C4-2B (cell line): ENCODE measurements at regions not wholly inside any gene's neighbourhood (a gene's known extent, or its start where the extent isn't known, plus 50 kb on each side); places are given as distances from the start of the nearest gene placed in this dataset.

Source experiments
- H3K27ac ChIP-seq: fragments of 450-650 bp; 2 replicates; pipeline ENCODE4 v1.5.1; 2017
- ZFX ChIP-seq: fragments of 450-650 bp; IDR thresholded peaks from 2 replicates; pipeline ENCODE4 v1.6.1; 2017
- TF ChIP-seq, protein P1 (sequence below): fragments of 450-650 bp; conservative IDR thresholded peaks from 2 replicates; pipeline ENCODE4 v1.5.1; 2017; ENCODE audit warnings: mild to moderate bottlenecking

DNA sequence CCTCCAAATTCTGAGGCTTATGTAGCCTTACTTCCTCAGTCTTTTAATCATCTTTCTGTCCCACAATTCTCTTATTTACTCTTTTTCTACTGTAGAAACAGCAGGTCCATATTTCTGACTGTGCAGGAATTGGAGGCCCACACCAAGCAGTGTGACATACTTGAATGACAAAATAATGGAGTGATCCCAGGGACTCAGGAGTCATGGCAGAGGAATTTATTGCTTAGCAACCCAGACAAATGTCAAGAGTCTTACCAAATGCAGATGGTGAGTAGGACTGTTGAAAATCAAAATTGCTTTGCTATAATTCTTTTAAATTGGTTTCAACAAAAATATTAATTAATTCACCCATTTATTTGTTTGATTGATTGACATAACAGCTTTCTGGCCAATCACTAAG, 59.9 kb downstream of the HTR1B start:
- H3K27ac ChIP-seq: no peak overlapping the region
- no peak for TF ChIP-seq ZFX
- TF ChIP-seq, protein P1, sequence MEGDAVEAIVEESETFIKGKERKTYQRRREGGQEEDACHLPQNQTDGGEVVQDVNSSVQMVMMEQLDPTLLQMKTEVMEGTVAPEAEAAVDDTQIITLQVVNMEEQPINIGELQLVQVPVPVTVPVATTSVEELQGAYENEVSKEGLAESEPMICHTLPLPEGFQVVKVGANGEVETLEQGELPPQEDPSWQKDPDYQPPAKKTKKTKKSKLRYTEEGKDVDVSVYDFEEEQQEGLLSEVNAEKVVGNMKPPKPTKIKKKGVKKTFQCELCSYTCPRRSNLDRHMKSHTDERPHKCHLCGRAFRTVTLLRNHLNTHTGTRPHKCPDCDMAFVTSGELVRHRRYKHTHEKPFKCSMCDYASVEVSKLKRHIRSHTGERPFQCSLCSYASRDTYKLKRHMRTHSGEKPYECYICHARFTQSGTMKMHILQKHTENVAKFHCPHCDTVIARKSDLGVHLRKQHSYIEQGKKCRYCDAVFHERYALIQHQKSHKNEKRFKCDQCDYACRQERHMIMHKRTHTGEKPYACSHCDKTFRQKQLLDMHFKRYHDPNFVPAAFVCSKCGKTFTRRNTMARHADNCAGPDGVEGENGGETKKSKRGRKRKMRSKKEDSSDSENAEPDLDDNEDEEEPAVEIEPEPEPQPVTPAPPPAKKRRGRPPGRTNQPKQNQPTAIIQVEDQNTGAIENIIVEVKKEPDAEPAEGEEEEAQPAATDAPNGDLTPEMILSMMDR: no peak

DNA sequence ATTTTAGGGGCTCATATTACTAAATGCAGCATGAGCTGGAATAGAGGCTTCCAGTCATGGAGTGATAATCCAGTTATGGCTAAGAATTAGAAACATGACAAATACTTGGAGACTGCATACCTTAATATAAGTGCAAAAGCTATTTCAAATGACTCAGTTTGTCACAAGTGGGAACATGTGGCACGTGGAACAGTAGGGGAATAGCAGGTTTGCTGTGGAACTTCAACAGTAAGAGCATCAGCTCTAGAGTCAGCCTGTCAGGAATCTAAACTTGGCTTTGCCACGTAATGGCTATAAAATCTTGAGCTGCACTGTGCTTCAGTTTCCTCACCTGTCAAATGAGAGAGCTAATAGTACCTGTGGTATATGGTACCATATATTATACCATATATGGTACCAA, 62.1 kb downstream of the HTR1B start:
- no peak for TF ChIP-seq ZFX
- TF ChIP-seq, protein P1: no peak
- H3K27ac ChIP-seq: no peak overlapping the region

DNA sequence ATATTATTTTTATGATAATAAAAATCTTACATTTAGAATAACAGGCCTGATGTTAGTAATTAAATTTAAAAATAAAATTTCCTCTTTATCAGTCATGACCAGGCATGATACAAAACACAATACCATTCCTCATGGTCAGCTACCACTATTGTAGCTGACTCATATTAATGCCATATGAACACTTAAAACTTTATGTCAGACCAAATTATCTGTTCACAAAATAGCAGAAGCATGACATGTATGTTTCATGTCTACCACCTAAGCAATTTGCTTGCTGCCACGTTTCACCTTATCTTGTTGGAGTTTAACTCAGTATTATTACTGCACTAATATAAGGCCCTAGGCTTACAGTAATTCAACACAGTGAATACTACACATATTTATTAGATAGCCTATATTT, 65.7 kb downstream of the HTR1B start:
- no peak overlapping the region for H3K27ac ChIP-seq
- TF ChIP-seq, protein P1: no peak
- no peak for TF ChIP-seq ZFX

DNA sequence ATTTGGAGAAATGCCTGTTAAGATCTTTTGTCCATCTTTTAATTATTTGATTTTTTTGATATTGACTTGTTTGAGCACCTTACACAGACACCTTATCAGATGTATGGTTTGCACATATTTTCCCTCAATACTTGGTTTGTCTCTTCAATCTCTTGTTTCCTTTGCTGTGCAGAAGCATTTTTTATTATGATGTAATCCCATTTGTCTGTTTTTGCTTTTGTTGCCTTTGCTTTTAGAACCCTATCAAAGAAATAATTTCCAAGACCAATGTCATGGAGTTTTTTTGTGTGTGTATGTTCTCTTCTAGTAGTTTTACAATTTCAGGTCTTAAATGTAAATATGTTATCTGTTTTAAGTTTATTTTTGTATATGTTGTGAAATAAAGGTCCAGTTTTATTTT, 73.9 kb downstream of the HTR1B start:
- no peak overlapping the region for H3K27ac ChIP-seq
- TF ChIP-seq, protein P1: no peak
- TF ChIP-seq ZFX: no peak

DNA sequence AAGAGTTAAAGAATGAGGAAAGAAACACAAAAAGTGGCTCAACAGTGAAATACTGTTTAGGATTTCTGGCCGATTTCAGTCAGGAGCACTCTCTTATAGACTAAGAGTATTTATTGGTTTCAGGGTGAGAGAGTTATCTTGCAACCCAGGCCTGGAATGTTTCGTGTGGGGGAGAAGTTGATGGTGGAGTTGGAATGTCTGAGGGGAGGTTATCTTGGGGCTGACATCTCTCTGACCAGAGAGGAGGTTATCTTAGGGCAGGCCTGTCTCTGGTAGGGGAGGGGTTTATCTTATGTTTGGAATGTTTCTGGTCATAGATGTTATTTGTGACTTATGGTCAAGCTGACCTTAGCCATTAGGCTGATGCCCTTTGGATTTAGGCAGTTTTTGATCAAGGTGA, 80.3 kb downstream of the HTR1B start:
- TF ChIP-seq ZFX: no peak
- TF ChIP-seq, protein P1: no peak
- no peak overlapping the region for H3K27ac ChIP-seq

DNA sequence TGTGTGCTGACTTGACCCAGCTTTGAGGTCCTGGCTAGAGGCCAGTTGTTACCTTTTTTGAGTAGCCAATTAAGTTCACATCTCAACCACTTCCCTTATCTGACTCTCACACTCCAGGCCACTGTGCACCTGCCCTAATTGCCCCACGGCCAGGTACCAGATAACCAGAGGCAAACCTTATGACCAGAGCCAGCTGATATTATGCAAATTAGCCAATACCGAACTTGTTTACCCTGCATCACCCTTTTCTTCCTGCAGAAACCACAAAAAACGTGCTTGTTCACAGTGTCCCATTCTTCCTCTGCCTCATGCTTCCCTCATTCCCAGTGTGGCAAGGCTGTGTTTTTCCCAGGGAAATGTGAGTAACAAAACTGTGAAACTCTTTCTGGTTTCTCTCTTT, 89.3 kb downstream of the HTR1B start:
- TF ChIP-seq, protein P1: no peak
- no peak for TF ChIP-seq ZFX
- H3K27ac ChIP-seq: no peak overlapping the region

DNA sequence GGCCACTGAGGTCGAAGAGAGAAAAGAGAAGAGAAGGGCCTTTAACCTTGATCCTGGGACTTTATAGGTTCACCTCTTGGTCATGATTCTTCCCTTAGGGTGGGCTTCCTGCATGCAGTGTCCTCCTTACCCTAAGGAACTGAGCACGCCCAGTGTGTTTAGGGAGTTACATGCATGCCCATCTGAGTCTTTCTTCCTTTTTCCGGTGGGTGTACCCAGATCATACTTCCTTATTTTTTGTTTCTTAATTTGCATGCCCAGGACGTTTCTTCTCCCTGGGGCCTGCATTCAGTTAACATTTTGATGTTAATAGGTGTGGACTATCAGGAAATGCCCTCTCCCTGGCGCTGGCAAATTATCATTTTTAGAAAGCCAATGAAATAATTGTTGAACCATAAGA, 91.5 kb downstream of the HTR1B start:
- no peak overlapping the region for H3K27ac ChIP-seq
- TF ChIP-seq ZFX: no peak
- TF ChIP-seq, protein P1: no peak
